Hepatocyte (in vitro differentiated cells): ENCODE measurements at regions not wholly inside any gene's neighbourhood (a gene's known extent, or its start where the extent isn't known, plus 50 kb on each side); places are given as distances from the start of the nearest gene placed in this dataset.

Source experiments
- DNase-seq: peaks from one replicate; pipeline ENCODE4 v3.0.0-alpha.2; 2016; ENCODE audit warnings: low spot score
- H2AFZ ChIP-seq: fragments of 200-600 bp; sonication (generic); 2 replicates; pipeline ENCODE4 v1.6.0; 2016; ENCODE audit warnings: antibody characterized with exemption, mild to moderate bottlenecking
- H3K27ac ChIP-seq: fragments of 200-600 bp; sonication (generic); 2 replicates; pipeline ENCODE4 v1.5.1; 2016; ENCODE audit warnings: mild to moderate bottlenecking
- H3K27me3 ChIP-seq: fragments of 200-600 bp; sonication (generic); 2 replicates; pipeline ENCODE4 v1.6.1; 2016
- H3K36me3 ChIP-seq: fragments of 200-600 bp; sonication (generic); replicated peaks from 2 replicates; pipeline ENCODE4 v1.5.1; 2016; ENCODE audit warnings: low read depth; ENCODE audit not compliant: insufficient read depth
- H3K4me1 ChIP-seq: fragments of 200-600 bp; sonication (generic); 2 replicates; pipeline ENCODE4 v1.5.1; 2016; ENCODE audit warnings: mild to moderate bottlenecking, moderate library complexity; ENCODE audit not compliant: insufficient read depth
- H3K4me2 ChIP-seq: fragments of 200-600 bp; sonication (generic); 2 replicates; pipeline ENCODE4 v1.6.0; 2016
- H3K4me3 ChIP-seq: fragments of 200-600 bp; sonication (generic); 2 replicates; pipeline ENCODE4 v1.5.1; 2016; ENCODE audit warnings: mild to moderate bottlenecking
- H3K79me2 ChIP-seq: fragments of 200-600 bp; sonication (generic); 2 replicates; pipeline ENCODE4 v1.6.0; 2017; ENCODE audit warnings: mild to moderate bottlenecking
- H3K9me2 ChIP-seq: fragments of 200-600 bp; sonication (generic); replicated peaks from 2 replicates; pipeline ENCODE4 v1.6.0; 2017; ENCODE audit warnings: mild to moderate bottlenecking; ENCODE audit not compliant: insufficient read depth
- H3K9me3 ChIP-seq: fragments of 200-600 bp; sonication (generic); 2 replicates; pipeline ENCODE4 v1.5.1; 2016; ENCODE audit warnings: low read depth, mild to moderate bottlenecking
- H4K20me1 ChIP-seq: fragments of 200-600 bp; sonication (generic); 2 replicates; pipeline ENCODE4 v1.6.0; 2016; ENCODE audit warnings: mild to moderate bottlenecking; ENCODE audit not compliant: insufficient read depth, poor library complexity, severe bottlenecking
- CTCF ChIP-seq: fragments of 200-600 bp; sonication (generic); IDR thresholded peaks from 2 replicates; pipeline ENCODE4 v1.5.1; 2016; ENCODE audit warnings: antibody characterized with exemption, mild to moderate bottlenecking; ENCODE audit not compliant: poor library complexity
- EZH2 ChIP-seq: fragments of 200-600 bp; sonication (generic); IDR thresholded peaks from 2 replicates; pipeline ENCODE4 v1.6.1; 2016; ENCODE audit warnings: antibody characterized with exemption, mild to moderate bottlenecking, borderline replicate concordance
- EZH2phosphoT487 ChIP-seq: fragments of 200-600 bp; sonication (generic); IDR thresholded peaks from one replicate; pipeline ENCODE4 v1.6.1; 2018; ENCODE audit warnings: antibody characterized with exemption, mild to moderate bottlenecking, low read depth, moderate library complexity; ENCODE audit not compliant: unreplicated experiment, severe bottlenecking
- WGBS: methylation state at CpG from one replicate; pipeline ENCODE4 v1.1.6; 2016; ENCODE audit warnings: low lambda C conversion rate; ENCODE audit errors: missing lambda C conversion rate; 5-methylcytosine and 5-hydroxymethylcytosine counted together

- Histone ChIP-seq H2AFZ (no peak overlapping the region), H3K4me1 (no peaks in the 10 kb centered on the region), H3K4me2 (no peak overlapping the region), H4K20me1 (no peaks in the 10 kb centered on the region), H3K9me3 (no peaks in the 10 kb centered on the region), H3K27ac (no peak overlapping the region), H3K9me2 (no peaks in the 10 kb centered on the region), H3K4me3 (no peak overlapping the region), H3K79me2 (no peaks in the 10 kb centered on the region), H3K27me3 (no peaks in the 10 kb centered on the region), H3K36me3 (no peaks in the 10 kb centered on the region)
- 79% methylated on average over 5 of the region's 5 CpGs for WGBS
- TF ChIP-seq EZH2, result no peak
- no peak for TF ChIP-seq CTCF
- no peak for TF ChIP-seq EZH2phosphoT487
- DNase-seq, result no peak
Observed at GRCh38 chr7:22607180-22607579, 107.2 kb upstream of the STEAP1B start.

GRCh38 chr7:22604246-22604645 is 104.3 kb upstream of the STEAP1B start:
- Histone ChIP-seq H3K27ac (no peak overlapping the region), H3K4me1 (no peaks in the 10 kb centered on the region), H3K4me3 (no peak overlapping the region), H3K4me2 (no peak overlapping the region), H4K20me1 (no peaks in the 10 kb centered on the region), H3K36me3 (no peaks in the 10 kb centered on the region), H3K9me3 (no peaks in the 10 kb centered on the region), H2AFZ (no peak overlapping the region), H3K9me2 (no peaks in the 10 kb centered on the region), H3K79me2 (no peaks in the 10 kb centered on the region), H3K27me3 (no peaks in the 10 kb centered on the region)
- no peak for DNase-seq
- no peak for TF ChIP-seq CTCF
- TF ChIP-seq EZH2, result no peak
- TF ChIP-seq EZH2phosphoT487, result no peak
- WGBS, result 78% methylated on average over 2 of the region's 2 CpGs

GRCh38 chr7:22601812-22602565 is 102.0 kb upstream of the STEAP1B start:
- no peak for TF ChIP-seq EZH2
- no peak for TF ChIP-seq EZH2phosphoT487
- no peak for TF ChIP-seq CTCF
- Histone ChIP-seq H3K79me2 (no peaks in the 10 kb centered on the region), H2AFZ (no peak overlapping the region), H3K4me1 (no peaks in the 10 kb centered on the region), H3K27me3 (no peaks in the 10 kb centered on the region), H3K4me2 (no peak overlapping the region), H4K20me1 (no peaks in the 10 kb centered on the region), H3K9me3 (no peaks in the 10 kb centered on the region), H3K4me3 (no peak overlapping the region), H3K9me2 (no peaks in the 10 kb centered on the region), H3K36me3 (no peaks in the 10 kb centered on the region), H3K27ac (no peak overlapping the region)
- 67% methylated on average over 4 of the region's 4 CpGs for WGBS
- no peak for DNase-seq
